GM19397 (cell line): ENCODE measurements at regions not wholly inside any gene's neighbourhood (a gene's known extent, or its start where the extent isn't known, plus 50 kb on each side); places are given as distances from the start of the nearest gene placed in this dataset.
"Not testable (repeated sequence)": the region's sequence is repeated elsewhere in the genome, so short reads cannot be mapped to it uniquely, and the experiment has no call there.

Experiments
- ATAC-seq: cut with Tn5 transposase; IDR thresholded peaks from one replicate; pipeline ENCODE4 v1.9.1; 2021; ENCODE audit warnings: mild to moderate bottlenecking, moderate library complexity; ENCODE audit not compliant: unreplicated experiment

DNA sequence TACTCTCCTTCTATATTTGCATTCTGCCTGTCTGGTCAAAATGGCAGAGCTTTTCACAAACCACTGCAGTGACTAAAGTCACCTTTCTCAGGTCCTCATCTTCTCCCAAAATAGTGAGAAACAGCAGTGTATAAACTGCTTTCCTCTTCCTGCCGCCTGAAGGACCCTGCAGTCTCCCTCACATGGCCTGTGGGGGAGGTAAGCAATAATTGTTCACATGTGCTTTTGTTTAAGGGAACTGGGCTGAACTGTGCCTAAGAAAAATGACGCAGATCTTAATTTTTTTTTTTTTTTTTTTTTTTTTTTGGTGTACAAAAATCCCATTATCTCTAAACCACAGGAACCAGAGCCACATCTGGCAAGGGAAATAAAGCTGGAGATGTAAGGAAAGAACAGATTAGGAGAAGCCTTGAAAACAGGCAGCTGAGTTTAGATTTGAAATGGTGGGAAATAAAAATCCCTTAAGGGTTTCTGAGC lies 131.7 kb upstream of the VLDLR start:
- ATAC-seq: no peak

DNA sequence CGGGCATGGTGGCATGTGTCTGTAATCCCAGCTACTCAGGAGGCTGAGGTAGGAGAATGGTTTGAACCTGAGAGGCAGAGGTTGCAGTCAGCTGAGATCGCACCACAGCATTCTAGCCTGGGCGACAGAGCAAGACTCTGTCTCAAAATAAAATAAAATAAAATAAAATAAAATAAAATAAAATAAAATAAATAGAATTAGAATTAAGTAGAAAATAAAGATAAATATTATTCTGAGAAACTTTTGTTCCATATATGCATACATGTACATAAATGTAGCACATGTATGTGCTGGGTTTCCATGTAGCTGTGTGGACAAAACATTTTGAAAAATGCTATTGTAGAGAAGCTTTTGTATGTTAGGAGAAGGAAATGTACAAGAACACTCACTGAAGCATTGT lies 129.4 kb upstream of the VLDLR start:
- ATAC-seq: no peak

DNA sequence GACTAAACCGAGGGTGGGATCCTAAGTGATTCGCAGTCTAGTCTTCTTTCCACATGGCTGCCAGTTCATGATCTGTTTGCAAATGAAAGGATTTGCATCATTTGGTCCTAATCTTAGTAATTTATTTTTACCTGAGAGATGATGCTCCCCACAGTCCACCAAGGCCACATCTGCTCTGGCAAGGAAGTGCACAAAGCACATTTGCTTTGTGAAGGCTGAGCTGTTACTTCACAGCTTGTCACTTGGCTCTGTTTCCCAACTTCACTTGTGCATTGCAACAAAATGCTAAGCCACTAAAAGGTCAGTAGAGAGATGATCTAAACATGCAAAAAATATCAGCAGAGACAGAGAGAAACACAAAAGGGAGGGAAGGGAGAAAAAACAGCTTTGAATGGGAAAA lies 128.5 kb upstream of the VLDLR start:
- no peak for ATAC-seq

DNA sequence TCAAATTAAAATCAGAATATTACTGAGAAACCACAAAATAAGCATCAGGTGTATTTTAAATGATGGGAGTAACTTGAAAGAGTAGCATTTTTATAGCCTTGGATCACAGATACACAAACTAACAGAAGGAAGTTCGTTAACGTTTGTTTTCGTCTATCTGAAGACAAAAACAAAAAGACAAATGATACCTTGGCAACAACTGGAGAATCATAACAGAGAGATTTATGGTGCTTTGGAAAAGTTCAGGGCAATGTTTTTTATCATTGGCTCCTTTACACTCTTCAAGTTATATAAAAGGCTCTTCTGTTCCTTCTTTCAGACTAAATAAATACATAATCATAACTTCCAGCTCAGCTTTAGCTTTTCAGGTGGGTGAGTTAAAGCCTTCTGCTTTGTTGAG lies 128.1 kb upstream of the VLDLR start:
- ATAC-seq: no peak

DNA sequence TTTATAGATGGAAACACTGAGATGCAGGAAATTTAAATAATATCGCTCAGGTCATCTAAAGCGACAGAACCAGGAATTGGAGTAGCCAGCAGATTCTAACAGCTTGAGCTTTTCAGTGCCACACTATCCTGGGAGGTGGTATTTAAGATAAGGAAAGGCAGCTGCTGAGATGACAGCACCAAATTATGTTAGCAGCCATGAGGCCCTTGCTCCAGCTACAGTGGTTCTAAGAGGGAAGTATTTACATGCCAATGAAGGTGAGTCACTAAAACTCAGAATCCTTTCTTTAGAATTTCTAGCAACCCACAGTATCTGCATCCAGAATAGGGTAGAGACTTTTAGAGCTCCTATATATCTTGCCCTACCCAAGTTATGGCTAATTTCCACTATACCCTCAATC lies 127.0 kb upstream of the VLDLR start:
- ATAC-seq: no peak

DNA sequence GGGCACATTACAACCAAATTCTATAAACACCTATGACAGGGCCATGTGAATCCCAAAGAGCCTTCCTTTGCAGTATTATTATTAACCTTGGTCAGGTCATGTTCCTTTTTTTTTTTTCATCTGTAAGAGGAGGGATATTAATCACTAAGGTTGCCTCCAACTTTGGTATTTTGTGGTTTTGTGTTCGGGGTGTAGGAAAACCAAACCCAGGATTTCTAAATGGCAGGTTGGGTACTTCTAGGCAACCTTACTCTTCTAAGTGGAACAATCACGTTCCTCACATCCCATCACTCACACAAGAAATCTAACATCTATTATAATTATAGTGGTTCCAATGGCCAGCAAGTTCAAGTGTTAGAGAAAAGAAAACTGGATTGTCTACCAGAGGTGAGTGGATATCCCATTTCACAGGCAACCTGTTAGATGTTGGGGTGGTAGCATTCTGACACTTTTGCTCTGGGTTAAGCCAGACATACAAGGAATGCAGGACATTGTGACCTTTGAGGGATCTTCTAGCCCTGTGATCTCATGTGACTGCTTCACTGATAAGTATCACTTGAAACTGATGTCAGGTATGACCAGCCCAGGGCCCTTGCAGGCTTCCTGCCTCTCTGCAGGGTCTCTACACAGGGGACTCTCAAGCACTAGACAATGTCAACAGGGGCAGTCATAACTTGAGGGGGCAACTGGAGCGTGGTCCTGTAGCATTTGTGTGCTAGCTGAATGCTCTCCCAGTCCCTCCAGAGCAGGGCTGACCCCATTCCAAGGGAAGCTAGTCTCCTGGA lies 126.2 kb upstream of the VLDLR start:
- no peak for ATAC-seq

DNA sequence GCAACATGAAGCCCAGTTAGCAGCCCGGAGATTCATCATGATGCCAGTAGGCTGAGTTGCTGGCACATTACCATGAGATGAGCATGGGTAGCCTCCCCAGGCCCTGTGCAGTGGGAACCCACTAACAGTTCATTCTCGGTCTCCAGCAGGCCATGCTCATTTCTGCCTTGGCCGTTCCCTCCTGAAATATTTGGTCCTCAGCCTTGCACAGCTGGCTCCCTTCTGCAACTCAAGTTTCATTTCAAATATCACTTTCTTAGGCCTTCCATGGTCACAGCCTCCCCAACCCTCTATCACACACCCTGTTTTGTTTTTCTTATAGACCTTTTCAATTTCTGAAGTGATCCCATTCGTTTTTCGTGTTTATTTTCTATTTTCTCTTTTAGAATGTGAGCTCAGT lies 125.4 kb upstream of the VLDLR start:
- no peak for ATAC-seq

DNA sequence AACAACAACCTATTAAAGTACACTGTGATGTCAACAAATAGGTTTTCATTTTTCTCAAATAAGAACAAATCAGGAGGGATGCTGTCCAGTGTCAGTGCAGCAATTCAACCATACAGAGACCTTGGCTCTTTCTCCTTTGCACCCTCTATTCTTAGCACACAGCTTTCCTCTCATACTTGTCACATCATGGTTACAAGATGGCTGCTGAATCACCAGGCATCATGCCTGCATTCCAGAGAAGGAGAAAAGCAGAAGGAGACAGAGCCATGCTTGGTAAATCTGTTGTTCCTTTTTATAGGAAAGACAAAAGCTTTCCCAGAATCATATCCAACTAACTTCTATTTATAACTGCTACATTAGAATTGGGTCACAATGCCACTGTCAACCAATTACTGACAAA lies 124.7 kb upstream of the VLDLR start:
- ATAC-seq: no peak

DNA sequence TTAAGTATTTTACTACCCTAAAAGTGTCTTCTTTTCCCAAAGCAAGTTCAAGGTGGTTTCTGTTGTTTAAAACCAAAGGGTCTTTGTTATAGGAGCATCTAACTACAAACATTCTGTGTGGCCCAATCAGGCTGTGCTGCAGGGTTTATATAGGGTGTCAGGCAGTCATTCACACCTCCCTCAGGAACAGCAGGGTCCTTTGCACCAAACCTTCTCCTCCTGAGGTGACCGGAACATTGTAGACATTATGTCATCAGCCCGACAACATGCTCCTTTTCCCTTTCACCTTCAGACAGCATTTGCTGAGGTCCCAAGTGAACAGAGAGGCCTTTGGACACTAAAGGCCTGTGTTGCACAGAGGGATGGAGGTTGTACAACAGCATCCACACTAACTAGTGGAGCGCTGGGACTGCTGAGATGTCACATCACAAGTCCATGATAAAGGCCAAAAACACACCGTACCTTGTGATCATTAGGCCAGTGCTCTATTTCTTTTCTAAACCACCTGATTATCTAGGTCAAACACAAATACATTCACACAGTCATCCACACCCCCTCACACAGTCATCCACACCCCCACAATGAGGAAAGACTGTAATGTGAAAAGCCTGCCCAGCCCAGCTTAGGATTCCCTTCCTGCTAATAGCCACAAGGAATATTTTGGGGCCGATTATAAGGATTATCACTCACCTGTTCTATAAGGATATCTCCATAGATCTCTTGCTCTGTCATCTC lies 123.8 kb upstream of the VLDLR start:
- ATAC-seq: no peak

DNA sequence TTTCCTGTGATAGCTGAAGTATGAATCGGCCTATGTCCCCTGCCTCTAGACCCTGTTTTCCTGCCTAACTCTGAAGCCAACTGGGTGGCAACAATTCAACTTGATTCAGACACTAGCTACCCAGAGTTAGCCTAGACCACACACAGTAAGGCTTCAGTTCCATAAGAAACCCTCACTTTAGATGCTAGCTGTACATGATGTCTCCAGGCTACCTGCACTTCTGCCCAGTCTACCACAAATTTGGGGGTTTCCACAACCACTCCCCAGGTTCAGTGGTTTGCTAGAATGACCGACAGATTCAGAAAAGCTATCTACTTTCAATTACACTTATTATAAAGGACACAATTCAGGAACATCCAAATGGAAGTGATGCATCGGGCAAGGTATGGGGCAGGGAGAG lies 119.4 kb upstream of the VLDLR start:
- ATAC-seq: no peak

DNA sequence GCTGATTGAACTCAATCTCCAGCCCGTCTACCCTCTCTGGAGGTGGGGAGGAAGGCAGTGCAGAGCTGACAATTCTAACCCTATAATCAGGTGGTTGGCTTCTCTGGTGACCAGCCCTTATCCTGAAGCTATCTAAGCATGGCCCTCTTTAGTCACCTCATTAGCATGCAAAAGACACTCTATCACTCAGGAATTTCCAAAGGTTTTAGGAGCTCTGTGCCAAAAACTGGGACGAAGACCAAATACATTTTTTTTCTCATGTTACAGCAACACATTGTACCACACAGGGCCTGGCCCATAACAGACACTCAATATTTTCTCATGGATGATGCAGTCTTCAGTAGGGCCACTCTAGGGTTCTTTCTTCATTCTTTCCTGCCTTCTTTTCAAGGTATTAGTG lies 118.8 kb upstream of the VLDLR start:
- no peak for ATAC-seq

DNA sequence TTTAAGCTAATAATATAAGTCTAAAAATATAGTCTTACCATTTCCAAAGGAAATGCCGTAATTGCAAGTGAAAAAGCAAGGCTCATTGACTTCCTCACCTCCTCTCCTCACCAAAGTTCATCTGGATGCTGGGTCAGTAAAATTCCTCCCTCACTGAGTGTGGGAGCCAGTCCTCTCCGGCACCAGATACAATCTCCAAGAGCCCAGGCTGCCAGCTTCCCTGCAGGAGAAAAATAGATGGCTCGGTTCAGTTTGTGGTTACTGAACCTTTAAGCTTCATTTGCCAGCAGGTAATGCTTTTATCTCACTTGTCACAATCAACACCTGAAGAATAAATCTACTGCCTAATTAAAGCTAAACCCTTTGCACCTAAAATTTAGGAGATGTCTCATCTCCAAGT lies 115.3 kb upstream of the VLDLR start:
- no peak for ATAC-seq

DNA sequence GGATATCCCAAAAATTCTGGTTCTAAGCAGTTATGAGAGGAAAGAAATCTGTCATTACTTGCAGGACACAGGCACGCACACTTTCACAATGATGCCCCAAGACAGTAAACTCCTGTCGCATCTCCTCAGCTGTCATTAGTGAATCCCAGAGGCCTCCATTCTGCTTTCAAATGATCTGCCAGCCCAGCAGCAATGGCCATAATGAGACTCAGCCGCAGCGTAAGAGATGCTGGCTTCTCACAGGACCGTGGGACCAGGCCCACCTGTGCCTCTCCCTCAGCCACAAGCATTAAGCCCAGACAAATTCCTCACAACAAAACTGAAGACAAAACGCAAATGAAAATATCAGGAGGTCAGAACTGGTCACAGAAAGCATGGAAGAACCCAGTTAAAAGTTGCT lies 98.0 kb upstream of the VLDLR start:
- no peak for ATAC-seq

DNA sequence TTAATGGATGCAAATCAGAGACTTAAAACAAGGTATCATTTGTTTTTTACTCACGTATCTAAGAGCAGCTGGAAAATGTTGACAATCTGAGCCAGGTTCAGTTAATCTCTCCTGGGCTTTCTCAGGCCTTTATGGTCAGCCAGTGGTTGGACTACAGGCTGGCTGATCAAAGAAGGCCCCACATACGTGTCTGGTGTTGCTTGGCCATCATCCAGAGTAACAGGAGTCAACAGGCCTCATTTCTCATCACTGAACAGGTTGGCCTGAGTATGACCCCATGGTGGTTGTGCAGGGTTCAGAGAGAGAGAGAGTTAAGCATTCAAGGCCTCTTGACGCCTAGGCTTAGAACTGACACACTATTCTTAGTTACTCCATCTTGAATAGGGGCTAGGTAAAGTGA lies 97.0 kb upstream of the VLDLR start:
- no peak for ATAC-seq

DNA sequence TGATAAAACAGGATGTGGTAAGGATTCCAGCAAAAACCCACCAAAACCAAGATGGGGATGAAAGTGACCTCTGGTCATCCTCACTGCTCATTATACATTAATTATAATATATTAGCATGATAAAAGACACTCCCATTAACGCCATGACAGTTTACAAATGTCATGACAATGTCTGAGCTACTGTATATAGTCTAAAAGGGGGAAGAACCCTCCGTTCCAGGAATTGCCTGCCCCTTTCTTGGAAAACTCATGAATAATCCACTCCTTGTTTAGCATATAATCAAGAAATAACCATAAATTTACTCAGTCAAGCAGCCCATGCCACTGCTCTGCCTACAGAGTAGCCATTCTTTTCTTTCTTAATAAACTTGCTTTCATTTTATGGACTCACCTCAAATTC lies 96.4 kb upstream of the VLDLR start:
- no peak for ATAC-seq

DNA sequence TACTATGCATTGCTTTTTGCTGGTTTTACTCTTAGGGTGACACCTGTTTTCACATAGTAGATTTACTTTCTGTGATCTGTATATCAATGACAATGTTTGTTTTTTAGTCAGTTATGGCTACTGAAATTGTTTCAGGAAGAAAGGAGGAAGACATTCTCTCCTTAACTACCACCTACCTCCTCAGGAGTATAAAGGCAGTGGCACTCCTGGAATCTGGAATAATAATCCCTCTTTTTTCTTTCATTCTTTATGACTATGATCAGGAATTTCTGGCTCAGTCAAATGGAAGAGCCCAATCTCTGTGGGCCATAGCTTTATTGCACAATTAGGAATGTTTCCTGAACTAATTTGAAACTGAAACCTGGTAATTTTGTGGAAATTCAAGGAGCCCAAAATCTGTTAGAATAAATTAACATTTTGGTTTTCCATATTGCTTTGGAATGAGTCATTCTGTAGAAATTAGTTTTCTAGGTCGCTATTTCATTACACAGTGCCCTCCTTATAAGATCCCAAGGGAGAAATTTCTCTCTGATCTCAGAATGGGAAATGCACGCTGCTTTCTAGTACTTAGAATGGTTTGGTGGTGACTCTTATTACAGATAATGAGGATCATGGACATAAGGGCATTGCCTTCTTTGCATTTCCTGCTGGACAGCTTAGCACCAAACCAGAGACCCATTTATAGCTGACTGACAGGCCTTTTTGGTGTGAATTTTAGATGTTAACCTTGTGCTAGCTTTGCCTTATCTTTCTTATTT lies 95.3 kb upstream of the VLDLR start:
- ATAC-seq: no peak

DNA sequence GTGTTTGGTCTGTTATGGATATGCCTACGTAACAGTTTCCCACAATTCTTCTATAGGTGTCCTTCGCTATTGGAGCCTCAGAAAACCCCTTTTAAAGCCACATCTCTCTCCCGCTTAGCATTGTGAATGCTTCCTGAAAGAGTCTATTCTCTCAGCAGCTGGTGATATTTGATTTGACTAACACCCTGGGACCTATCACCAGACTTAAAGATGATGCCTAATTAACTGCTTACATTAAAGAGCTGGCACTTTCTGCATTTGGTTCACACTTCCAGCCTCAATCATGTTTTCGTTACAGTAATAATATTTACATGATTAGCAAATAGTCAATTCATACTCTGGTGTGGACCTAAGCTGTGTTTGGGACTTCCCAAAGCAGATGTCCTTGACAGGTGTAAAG lies 90.1 kb upstream of the VLDLR start:
- no peak for ATAC-seq

DNA sequence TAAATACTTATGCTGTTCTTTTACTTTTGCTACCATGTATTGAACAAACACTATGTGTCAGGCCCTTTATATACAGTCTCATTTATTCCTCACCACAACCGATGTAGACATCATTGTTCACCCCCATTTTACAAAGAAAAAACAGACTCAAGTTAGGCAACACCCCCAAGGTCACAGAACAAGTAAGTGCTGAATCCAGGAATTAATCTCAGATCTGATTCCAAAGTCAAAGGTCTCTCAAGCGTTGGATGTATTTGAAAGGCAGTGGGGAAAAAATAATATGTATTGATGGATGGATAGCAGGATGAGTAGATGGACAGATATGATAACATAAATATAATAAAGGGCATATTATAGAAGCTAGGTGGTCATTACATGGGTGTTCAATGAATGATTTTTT lies 85.1 kb upstream of the VLDLR start:
- ATAC-seq: no peak

DNA sequence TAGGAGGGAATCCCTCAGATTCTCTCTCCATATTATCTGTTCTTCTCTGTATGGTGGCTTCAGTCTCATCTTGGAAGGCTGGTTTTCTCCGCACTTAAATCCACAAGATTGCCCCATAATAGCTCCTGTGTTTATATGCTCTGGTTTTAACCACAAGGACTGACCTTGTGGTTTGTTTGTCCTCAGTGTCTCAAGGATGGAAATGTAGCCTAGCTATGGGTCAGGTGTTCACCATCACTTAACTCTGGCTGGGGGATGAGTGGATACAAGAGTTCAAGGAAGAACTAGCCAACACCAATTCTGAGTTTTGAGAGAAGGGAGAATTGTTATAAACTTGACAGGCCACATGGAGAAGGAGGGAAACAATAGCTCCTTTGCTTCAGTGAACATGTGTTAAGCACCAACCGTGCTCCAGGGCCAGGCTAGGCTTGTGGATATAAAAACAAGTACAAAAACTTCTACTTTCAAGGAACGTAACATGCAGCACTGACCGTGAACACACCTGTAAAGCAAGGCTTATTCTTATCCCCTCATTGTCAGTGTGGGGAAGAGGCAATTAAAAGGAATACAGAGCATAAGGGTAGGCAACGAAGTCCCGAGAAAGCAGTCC lies 75.6 kb upstream of the VLDLR start:
- no peak for ATAC-seq

DNA sequence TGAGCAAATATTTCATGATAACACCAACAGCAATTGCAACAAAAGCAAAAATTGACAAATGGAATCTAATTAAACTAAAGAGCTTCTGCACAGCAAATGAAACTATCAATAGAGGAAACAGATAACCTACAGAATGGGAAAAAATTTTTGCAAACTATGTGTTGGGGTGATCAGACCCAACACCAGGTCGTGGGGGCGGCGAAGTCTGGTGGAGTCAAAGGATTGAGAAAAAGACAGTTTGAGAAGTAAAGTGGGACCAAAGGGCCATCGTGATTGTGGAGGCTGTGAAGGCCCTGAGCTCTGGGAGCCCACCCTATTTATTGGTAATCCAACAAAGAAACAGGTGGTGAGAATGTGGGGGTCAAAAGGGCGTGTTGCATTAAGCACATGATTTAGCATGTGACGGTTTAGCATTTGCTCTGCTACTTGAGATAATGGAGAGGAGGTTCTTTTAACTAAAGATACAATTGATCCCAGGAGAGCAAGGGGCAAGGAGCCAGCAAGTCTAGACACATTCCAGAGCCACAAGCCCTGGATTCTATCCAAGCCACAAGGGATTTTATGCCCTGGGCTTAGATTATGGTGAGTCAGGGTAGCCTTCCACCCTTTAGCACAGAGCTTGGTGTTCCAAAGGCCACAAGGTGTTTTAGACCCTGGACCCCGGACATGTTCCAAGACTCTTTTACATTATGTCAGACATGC lies 65.5 kb upstream of the VLDLR start:
- ATAC-seq: not testable (repeated sequence)

DNA sequence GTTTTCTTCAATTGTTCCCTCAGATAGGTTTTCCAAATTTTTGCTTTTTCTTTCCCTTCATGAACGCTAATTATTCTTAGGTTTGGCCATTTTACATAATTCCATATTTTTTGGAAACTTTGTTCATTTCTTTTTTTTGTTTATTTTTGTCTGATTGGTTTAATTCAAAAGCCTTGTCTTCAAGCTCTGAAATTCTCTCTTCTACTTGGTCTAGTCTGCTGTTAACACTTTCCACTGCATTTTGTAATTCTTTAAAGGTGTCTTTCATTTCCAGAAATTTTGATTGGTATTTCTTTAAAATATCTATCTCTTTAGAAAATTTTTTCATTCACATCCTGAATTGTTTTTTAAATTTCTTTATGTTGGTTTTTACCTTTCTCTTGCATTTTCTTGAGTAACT lies 63.9 kb upstream of the VLDLR start:
- ATAC-seq: no peak
